ENCODE measurements at regions not wholly inside any gene's neighbourhood (a gene's known extent, or its start where the extent isn't known, plus 50 kb on each side); places are given as distances from the start of the nearest gene placed in this dataset.

DNA sequence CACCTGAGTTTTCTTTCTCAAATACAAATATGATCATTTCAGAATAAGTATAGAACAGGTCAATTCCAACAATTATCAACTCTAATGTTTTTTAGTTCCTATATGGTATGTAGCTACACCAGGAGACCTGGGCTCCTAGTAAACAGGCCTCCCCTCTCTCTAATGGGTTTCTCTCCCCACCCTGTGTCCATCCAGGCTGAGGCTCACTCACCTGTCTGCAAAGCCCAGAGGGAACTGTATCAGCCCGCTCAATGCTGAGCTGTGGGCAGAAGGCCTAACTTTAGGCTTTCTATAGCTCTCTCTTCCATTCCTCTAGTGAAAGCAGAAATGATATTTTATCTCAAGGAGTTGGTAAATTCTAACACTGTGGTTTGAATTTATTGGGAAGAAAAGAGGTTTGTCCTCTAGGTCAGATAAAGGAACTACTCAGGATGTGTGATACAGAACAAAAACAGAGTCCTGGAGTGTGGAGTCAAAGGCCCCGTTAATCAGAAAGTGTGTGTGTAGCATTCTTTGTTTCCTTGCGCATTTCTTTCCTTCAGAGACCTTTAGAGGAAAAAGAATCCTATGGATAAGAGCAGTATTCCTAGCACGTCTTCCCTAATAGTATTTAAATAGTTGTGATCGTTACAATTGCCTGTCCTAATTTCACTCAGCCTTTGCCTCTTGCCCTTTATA, 408.9 kb downstream of the PYDC2 start:
- TF ChIP-seq, protein P1, sequence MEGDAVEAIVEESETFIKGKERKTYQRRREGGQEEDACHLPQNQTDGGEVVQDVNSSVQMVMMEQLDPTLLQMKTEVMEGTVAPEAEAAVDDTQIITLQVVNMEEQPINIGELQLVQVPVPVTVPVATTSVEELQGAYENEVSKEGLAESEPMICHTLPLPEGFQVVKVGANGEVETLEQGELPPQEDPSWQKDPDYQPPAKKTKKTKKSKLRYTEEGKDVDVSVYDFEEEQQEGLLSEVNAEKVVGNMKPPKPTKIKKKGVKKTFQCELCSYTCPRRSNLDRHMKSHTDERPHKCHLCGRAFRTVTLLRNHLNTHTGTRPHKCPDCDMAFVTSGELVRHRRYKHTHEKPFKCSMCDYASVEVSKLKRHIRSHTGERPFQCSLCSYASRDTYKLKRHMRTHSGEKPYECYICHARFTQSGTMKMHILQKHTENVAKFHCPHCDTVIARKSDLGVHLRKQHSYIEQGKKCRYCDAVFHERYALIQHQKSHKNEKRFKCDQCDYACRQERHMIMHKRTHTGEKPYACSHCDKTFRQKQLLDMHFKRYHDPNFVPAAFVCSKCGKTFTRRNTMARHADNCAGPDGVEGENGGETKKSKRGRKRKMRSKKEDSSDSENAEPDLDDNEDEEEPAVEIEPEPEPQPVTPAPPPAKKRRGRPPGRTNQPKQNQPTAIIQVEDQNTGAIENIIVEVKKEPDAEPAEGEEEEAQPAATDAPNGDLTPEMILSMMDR (IDR thresholded peaks at IDR 0.05), result no peak
- Histone ChIP-seq H3K4me3 (no peak overlapping the region), H3K4me1 (no peaks in the 10 kb centered on the region), H3K36me3 (ENCODE audit: insufficient read depth in 1 of 2, low read depth in 1 of 2) (no peaks in the 10 kb centered on the region), H3K9me3 (no peaks in the 10 kb centered on the region), H3K27me3 (ENCODE audit: insufficient read depth in 3 of 3, low read length in 2 of 3) (no peaks in the 10 kb centered on the region), H3K27ac (no peak overlapping the region)
- ATAC-seq (no peak), DNase-seq (no peak)
- WGBS, 3 donors, result 73 to 75% (median 75%) methylated on average over 5 of the region's 5 CpGs
- intact Hi-C loops (cut with DNase I), result no loop called here

DNA sequence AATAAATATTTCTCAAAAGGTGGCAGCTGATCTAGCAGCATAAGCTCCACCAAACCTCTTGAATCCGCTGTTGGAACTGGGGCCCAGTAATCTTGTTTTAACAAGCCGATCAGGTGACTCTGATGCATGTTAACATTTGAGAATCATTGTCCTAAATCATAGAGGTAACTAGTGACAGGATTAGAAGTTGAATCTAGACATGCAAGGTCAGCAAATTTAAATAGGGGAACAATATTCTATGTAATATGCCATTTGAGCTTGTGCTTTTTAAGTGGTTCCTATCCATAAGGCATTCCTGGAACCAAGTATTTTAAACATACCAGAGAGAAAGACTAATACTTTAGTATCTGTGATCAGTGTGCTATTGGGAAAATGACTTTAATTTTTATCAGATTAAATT, 412.8 kb downstream of the PYDC2 start:
- Histone ChIP-seq H3K9me3 (no peaks in the 10 kb centered on the region), H3K36me3 (ENCODE audit: insufficient read depth in 1 of 2, low read depth in 1 of 2) (no peaks in the 10 kb centered on the region), H3K4me3 (no peak overlapping the region), H3K4me1 (no peaks in the 10 kb centered on the region), H3K27me3 (ENCODE audit: insufficient read depth in 3 of 3, low read length in 2 of 3) (no peaks in the 10 kb centered on the region), H3K27ac (no peak overlapping the region)
- DNase-seq (no peak), ATAC-seq (no peak)
- intact Hi-C loops (cut with DNase I), result no loop called here
- 58 to 66% (median 60%) methylated on average over 2 of the region's 2 CpGs for WGBS, 3 donors
- TF ChIP-seq, protein P1 (IDR thresholded peaks at IDR 0.05), result no peak

DNA sequence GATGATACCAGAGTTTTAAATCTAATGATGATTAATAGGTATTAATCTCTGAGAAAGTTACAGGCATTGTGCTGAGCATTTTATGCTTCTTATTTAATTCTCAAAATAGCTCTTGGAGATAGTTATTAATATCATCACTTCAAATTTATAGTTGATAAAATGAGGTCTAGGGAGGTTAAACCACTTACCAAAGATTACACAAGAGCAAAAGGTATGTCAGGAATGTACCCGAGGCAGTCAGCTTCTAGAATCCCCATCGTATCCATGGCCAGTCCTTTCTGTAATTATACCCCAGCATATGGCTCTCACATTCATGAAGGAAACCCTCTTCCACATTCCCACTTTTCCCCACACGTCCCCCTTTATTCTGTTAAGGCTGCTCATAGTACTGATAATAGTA, 421.3 kb downstream of the PYDC2 start:
- Histone ChIP-seq H3K36me3 (ENCODE audit: insufficient read depth in 1 of 2, low read depth in 1 of 2) (no peaks in the 10 kb centered on the region), H3K4me1 (no peaks in the 10 kb centered on the region), H3K9me3 (no peaks in the 10 kb centered on the region), H3K4me3 (no peak overlapping the region), H3K27me3 (ENCODE audit: insufficient read depth in 3 of 3, low read length in 2 of 3) (no peaks in the 10 kb centered on the region), H3K27ac (no peak overlapping the region)
- 19 to 30% (median 29%) methylated on average over 3 of the region's 3 CpGs for WGBS, 3 donors
- TF ChIP-seq, protein P1 (IDR thresholded peaks at IDR 0.05), result no peak
- intact Hi-C loops (cut with DNase I), result no loop called here
- no peak for ATAC-seq
- DNase-seq, result no peak

DNA sequence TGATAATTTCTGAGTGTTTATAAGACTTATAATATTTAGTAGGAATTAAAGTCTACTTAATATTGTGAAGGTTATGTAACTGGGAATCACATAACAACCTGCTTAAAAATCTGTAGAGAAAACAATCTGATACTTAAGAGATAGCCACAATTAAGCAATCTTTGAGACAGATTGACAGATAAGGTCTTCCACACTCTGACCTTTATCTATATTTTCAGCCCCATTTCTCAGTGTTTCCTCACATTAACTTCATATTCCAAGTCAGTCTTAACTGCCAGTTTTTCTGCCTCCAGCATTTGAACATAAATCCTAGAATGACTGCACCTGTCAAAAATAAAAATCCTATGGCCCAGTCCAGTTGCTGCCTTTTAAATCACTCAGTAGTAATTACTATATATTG, 423.2 kb downstream of the PYDC2 start:
- TF ChIP-seq, protein P1 (IDR thresholded peaks at IDR 0.05), result no peak
- Histone ChIP-seq H3K27ac (no peak overlapping the region), H3K36me3 (ENCODE audit: insufficient read depth in 1 of 2, low read depth in 1 of 2) (no peaks in the 10 kb centered on the region), H3K27me3 (ENCODE audit: insufficient read depth in 3 of 3, low read length in 2 of 3) (no peaks in the 10 kb centered on the region), H3K4me1 (no peaks in the 10 kb centered on the region), H3K9me3 (no peaks in the 10 kb centered on the region), H3K4me3 (no peak overlapping the region)
- ATAC-seq (no peak), DNase-seq (no peak)
- intact Hi-C loops (cut with DNase I), result no loop called here

DNA sequence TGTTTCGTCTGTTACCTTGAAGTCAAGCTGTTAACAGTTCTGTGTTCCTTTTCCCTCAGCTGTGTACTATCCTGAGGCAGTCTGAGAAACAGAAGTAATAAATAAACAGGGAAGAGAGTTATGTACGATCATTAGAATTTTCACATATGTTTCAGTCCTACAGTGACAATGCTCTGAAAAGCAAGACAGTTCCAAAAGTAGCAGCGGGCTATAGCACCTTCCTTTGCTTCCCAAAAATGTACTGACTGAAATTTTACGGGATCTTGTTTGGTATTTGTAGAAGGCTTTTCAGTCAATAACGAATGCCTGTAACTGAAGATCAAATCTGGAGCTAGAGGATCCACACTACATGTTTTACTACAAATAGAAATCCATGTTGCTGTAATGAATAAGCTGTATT, 428.1 kb downstream of the PYDC2 start:
- WGBS, 3 donors, result 63 to 72% (median 70%) methylated on average over 5 of the region's 5 CpGs

More for the DNA sequence above, 428.1 kb downstream of the PYDC2 start:
- Histone ChIP-seq H3K4me1 (no peaks in the 10 kb centered on the region), H3K36me3 (ENCODE audit: insufficient read depth in 1 of 2, low read depth in 1 of 2) (no peaks in the 10 kb centered on the region), H3K27ac (no peak overlapping the region), H3K27me3 (ENCODE audit: insufficient read depth in 3 of 3, low read length in 2 of 3) (no peaks in the 10 kb centered on the region), H3K9me3 (no peaks in the 10 kb centered on the region), H3K4me3 (no peak overlapping the region)
- no peak for DNase-seq
- TF ChIP-seq, protein P1 (IDR thresholded peaks at IDR 0.05), result no peak
- intact Hi-C loops (cut with DNase I), result no loop called here
- no peak for ATAC-seq
